ENCODE measurements at regions not wholly inside any gene's neighbourhood (a gene's known extent, or its start where the extent isn't known, plus 50 kb on each side); places are given as distances from the start of the nearest gene placed in this dataset.

GRCh38 chr10:36366843-36367242, 724.7 kb upstream of the FZD8 start:
- no peak for TF ChIP-seq POLR2AphosphoS5 (IDR thresholded peaks at IDR 0.05)
- TF ChIP-seq POLR2A (IDR thresholded peaks at IDR 0.05) = no peak
- no peak for TF ChIP-seq CTCF (IDR thresholded peaks at IDR 0.05)
- no peak for TF ChIP-seq EP300 (IDR thresholded peaks at IDR 0.05)
